Body of pancreas (tissue), 4 donors: ENCODE measurements at regions not wholly inside any gene's neighbourhood (a gene's known extent, or its start where the extent isn't known, plus 50 kb on each side); places are given as distances from the start of the nearest gene placed in this dataset.

Experiments
- CTCF ChIP-seq, 7 experiments: fragments of 450-650 bp in 4 of 7; fragments of 200-600 bp in 3 of 7; sonication (generic) in 3 of 7; IDR thresholded peaks; one replicate each; pipeline ENCODE4 v1.5.1; 2016 to 2019; ENCODE audit warnings: antibody characterized with exemption in 7 of 7
- POLR2A ChIP-seq, 3 donors: fragments of 450-650 bp; IDR thresholded peaks; one replicate each; pipeline ENCODE4 v1.6.1; 2016; ENCODE audit warnings: antibody characterized with exemption in 3 of 3, mild to moderate bottlenecking in 2 of 3

GRCh38 chr3:56868706-56869105 is 67.0 kb upstream of the ARHGEF3 start:
- TF ChIP-seq POLR2A (IDR thresholded peaks at IDR 0.05) (no peak), CTCF (IDR thresholded peaks at IDR 0.05) (no peak)
